ENCODE measurements at regions not wholly inside any gene's neighbourhood (a gene's known extent, or its start where the extent isn't known, plus 50 kb on each side); places are given as distances from the start of the nearest gene placed in this dataset.

- no peaks in the 10 kb centered on the region for H3K36me3 Mint-ChIP-seq (ENCODE audit: low read depth)
- no peak for DNase-seq (ENCODE audit: low spot score)
- no peaks in the 10 kb centered on the region for H3K27me3 Mint-ChIP-seq (ENCODE audit: insufficient read depth, low read depth, poor library complexity)
- no peaks in the 10 kb centered on the region for H3K4me1 ChIP-seq (ENCODE audit: insufficient read depth)
- H3K36me3 ChIP-seq (ENCODE audit: insufficient read depth), result no peaks in the 10 kb centered on the region
- H3K4me2 ChIP-seq, result no peak overlapping the region
- no peak overlapping the region for H3K4me3 ChIP-seq
- H3K9me3 Mint-ChIP-seq, result no peaks in the 10 kb centered on the region
- H3F3A ChIP-seq (replicated peaks; ENCODE audit: low read depth), result no peaks in the 10 kb centered on the region
- no peaks in the 10 kb centered on the region; the same call in 1 of the 2 replicates for H3K9me2 ChIP-seq (ENCODE audit: insufficient read depth)
- H3K27ac ChIP-seq (ENCODE audit: low read depth), result no peak overlapping the region
- no peaks in the 10 kb centered on the region for H3K79me2 ChIP-seq (replicated peaks; ENCODE audit: insufficient read depth)
- no peak for ATAC-seq
- no peak for TF ChIP-seq POLR2AphosphoS5 (IDR thresholded peaks at IDR 0.05; ENCODE audit: low read depth)
- no peak overlapping the region for H3K27ac Mint-ChIP-seq
- H3K4me3 Mint-ChIP-seq, result no peak overlapping the region
- no peaks in the 10 kb centered on the region for H3K4me1 Mint-ChIP-seq
- no peaks in the 10 kb centered on the region for H4K20me1 ChIP-seq (replicated peaks; ENCODE audit: insufficient read depth)
- no peak overlapping the region for H2AFZ ChIP-seq
- H3K27me3 ChIP-seq (ENCODE audit: insufficient read depth), result no peaks in the 10 kb centered on the region
Measured at GRCh38 chr18:41655074-41655473, 300.0 kb upstream of the PIK3C3 start.

GRCh38 chr18:41647914-41648313 is 307.1 kb upstream of the PIK3C3 start:
- Histone ChIP-seq H3K27ac (ENCODE audit: low read depth) (no peak overlapping the region), H3K27me3 (ENCODE audit: insufficient read depth) (no peaks in the 10 kb centered on the region), H3K4me1 (ENCODE audit: insufficient read depth) (no peaks in the 10 kb centered on the region), H3F3A (replicated peaks; ENCODE audit: low read depth) (no peaks in the 10 kb centered on the region), H3K4me3 (no peak overlapping the region), H4K20me1 (replicated peaks; ENCODE audit: insufficient read depth) (no peaks in the 10 kb centered on the region), H3K36me3 (ENCODE audit: insufficient read depth) (no peaks in the 10 kb centered on the region), H3K79me2 (replicated peaks; ENCODE audit: insufficient read depth) (no peaks in the 10 kb centered on the region), H2AFZ (no peak overlapping the region), H3K4me2 (no peak overlapping the region), H3K9me2 (ENCODE audit: insufficient read depth) (no peaks in the 10 kb centered on the region)
- H3K4me3 Mint-ChIP-seq, result no peak overlapping the region
- DNase-seq (ENCODE audit: low spot score), result no peak
- ATAC-seq, result no peak
- H3K36me3 Mint-ChIP-seq (ENCODE audit: low read depth), result no peaks in the 10 kb centered on the region
- H3K4me1 Mint-ChIP-seq, result no peaks in the 10 kb centered on the region
- H3K27ac Mint-ChIP-seq, result no peak overlapping the region
- peaks cover 4% of the 10 kb centered on the region; the same call in 1 of the 3 replicates for H3K9me3 Mint-ChIP-seq
- no peaks in the 10 kb centered on the region for H3K27me3 Mint-ChIP-seq (ENCODE audit: insufficient read depth, low read depth, poor library complexity)
- TF ChIP-seq NANOG (IDR thresholded peaks at IDR 0.05; ENCODE audit: borderline replicate concordance), result no peak
- no peak for TF ChIP-seq CREB1 (CRISPR knock-in tag; IDR thresholded peaks at IDR 0.05; ENCODE audit: low read depth)
- no peak for TF ChIP-seq STAT1 (IDR thresholded peaks at IDR 0.05; ENCODE audit: unreplicated experiment)
- no peak for TF ChIP-seq POLR2AphosphoS5 (IDR thresholded peaks at IDR 0.05; ENCODE audit: low read depth)
- TF ChIP-seq ETS1 (IDR thresholded peaks at IDR 0.05), result no peak
- TF ChIP-seq, protein P1, sequence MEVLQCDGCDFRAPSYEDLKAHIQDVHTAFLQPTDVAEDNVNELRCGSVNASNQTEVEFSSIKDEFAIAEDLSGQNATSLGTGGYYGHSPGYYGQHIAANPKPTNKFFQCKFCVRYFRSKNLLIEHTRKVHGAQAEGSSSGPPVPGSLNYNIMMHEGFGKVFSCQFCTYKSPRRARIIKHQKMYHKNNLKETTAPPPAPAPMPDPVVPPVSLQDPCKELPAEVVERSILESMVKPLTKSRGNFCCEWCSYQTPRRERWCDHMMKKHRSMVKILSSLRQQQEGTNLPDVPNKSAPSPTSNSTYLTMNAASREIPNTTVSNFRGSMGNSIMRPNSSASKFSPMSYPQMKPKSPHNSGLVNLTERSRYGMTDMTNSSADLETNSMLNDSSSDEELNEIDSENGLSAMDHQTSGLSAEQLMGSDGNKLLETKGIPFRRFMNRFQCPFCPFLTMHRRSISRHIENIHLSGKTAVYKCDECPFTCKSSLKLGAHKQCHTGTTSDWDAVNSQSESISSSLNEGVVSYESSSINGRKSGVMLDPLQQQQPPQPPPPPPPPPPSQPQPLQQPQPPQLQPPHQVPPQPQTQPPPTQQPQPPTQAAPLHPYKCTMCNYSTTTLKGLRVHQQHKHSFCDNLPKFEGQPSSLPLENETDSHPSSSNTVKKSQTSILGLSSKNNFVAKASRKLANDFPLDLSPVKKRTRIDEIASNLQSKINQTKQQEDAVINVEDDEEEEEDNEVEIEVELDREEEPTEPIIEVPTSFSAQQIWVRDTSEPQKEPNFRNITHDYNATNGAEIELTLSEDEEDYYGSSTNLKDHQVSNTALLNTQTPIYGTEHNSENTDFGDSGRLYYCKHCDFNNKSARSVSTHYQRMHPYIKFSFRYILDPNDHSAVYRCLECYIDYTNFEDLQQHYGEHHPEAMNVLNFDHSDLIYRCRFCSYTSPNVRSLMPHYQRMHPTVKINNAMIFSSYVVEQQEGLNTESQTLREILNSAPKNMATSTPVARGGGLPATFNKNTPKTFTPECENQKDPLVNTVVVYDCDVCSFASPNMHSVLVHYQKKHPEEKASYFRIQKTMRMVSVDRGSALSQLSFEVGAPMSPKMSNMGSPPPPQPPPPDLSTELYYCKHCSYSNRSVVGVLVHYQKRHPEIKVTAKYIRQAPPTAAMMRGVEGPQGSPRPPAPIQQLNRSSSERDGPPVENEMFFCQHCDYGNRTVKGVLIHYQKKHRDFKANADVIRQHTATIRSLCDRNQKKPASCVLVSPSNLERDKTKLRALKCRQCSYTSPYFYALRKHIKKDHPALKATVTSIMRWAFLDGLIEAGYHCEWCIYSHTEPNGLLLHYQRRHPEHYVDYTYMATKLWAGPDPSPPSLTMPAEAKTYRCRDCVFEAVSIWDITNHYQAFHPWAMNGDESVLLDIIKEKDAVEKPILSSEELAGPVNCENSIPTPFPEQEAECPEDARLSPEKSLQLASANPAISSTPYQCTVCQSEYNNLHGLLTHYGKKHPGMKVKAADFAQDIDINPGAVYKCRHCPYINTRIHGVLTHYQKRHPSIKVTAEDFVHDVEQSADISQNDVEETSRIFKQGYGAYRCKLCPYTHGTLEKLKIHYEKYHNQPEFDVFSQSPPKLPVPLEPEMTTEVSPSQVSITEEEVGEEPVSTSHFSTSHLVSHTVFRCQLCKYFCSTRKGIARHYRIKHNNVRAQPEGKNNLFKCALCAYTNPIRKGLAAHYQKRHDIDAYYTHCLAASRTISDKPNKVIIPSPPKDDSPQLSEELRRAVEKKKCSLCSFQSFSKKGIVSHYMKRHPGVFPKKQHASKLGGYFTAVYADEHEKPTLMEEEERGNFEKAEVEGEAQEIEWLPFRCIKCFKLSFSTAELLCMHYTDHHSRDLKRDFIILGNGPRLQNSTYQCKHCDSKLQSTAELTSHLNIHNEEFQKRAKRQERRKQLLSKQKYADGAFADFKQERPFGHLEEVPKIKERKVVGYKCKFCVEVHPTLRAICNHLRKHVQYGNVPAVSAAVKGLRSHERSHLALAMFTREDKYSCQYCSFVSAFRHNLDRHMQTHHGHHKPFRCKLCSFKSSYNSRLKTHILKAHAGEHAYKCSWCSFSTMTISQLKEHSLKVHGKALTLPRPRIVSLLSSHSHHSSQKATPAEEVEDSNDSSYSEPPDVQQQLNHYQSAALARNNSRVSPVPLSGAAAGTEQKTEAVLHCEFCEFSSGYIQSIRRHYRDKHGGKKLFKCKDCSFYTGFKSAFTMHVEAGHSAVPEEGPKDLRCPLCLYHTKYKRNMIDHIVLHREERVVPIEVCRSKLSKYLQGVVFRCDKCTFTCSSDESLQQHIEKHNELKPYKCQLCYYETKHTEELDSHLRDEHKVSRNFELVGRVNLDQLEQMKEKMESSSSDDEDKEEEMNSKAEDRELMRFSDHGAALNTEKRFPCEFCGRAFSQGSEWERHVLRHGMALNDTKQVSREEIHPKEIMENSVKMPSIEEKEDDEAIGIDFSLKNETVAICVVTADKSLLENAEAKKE (CRISPR knock-in tag; IDR thresholded peaks at IDR 0.05), result no peak
- no peak for TF ChIP-seq EZH2 (IDR thresholded peaks at IDR 0.05; ENCODE audit: low read depth, unreplicated experiment)
- TF ChIP-seq ZNF331 (CRISPR knock-in tag; IDR thresholded peaks at IDR 0.05; ENCODE audit: low read depth), result no peak
- TF ChIP-seq, protein P2, sequence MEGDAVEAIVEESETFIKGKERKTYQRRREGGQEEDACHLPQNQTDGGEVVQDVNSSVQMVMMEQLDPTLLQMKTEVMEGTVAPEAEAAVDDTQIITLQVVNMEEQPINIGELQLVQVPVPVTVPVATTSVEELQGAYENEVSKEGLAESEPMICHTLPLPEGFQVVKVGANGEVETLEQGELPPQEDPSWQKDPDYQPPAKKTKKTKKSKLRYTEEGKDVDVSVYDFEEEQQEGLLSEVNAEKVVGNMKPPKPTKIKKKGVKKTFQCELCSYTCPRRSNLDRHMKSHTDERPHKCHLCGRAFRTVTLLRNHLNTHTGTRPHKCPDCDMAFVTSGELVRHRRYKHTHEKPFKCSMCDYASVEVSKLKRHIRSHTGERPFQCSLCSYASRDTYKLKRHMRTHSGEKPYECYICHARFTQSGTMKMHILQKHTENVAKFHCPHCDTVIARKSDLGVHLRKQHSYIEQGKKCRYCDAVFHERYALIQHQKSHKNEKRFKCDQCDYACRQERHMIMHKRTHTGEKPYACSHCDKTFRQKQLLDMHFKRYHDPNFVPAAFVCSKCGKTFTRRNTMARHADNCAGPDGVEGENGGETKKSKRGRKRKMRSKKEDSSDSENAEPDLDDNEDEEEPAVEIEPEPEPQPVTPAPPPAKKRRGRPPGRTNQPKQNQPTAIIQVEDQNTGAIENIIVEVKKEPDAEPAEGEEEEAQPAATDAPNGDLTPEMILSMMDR (conservative IDR thresholded peaks at IDR 0.05; ENCODE audit: low read depth in 2 of 2), result no peak
- TF ChIP-seq JUNB (IDR thresholded peaks at IDR 0.05; ENCODE audit: unreplicated experiment), result no peak
- no peak for TF ChIP-seq ZNF114 (CRISPR knock-in tag; IDR thresholded peaks at IDR 0.05)
- no peak for TF ChIP-seq EZH2phosphoT487 (IDR thresholded peaks at IDR 0.05; ENCODE audit: unreplicated experiment)

Data from GM23338 (cell line).